Middle frontal gyrus (tissue), 1 donor: ENCODE measurements at regions not wholly inside any gene's neighbourhood (a gene's known extent, or its start where the extent isn't known, plus 50 kb on each side); places are given as distances from the start of the nearest gene placed in this dataset.
"Not testable (repeated sequence)": the region's sequence is repeated elsewhere in the genome, so short reads cannot be mapped to it uniquely, and the experiment has no call there.

Experiments
- DNase-seq: peaks from one replicate; pipeline ENCODE4 v3.0.0-alpha.2; 2015; ENCODE audit warnings: low spot score; ENCODE audit errors: extremely low spot score

- DNase-seq: no peak
Measured at GRCh38 chr9:73056245-73056644, 95.4 kb upstream of the ANXA1 start.

- DNase-seq: no peak
Measured at GRCh38 chr9:73054091-73054490, 97.6 kb upstream of the ANXA1 start.

- DNase-seq: no peak
Measured at GRCh38 chr9:73053543-73053942, 98.1 kb upstream of the ANXA1 start.

GRCh38 chr9:73050887-73051550, 98.2 kb upstream of the ALDH1A1 start:
- DNase-seq: no peak

GRCh38 chr9:73050065-73050816, 97.4 kb upstream of the ALDH1A1 start:
- no peak for DNase-seq

GRCh38 chr9:73049280-73049679, 96.4 kb upstream of the ALDH1A1 start:
- DNase-seq: no peak

GRCh38 chr9:73046769-73047168, 93.9 kb upstream of the ALDH1A1 start:
- no peak for DNase-seq

- DNase-seq: not testable (repeated sequence)
Measured at GRCh38 chr9:73044776-73045175, 91.9 kb upstream of the ALDH1A1 start.

- DNase-seq: no peak
Measured at GRCh38 chr9:73042155-73042554, 89.3 kb upstream of the ALDH1A1 start.

- peak; percentile 40 for DNase-seq
Measured at GRCh38 chr9:73039271-73040263, 86.7 kb upstream of the ALDH1A1 start.

GRCh38 chr9:73038613-73039012, 85.8 kb upstream of the ALDH1A1 start:
- DNase-seq: no peak

GRCh38 chr9:73038089-73038509, 85.2 kb upstream of the ALDH1A1 start:
- DNase-seq: no peak

- no peak for DNase-seq
Measured at GRCh38 chr9:73037613-73038012, 84.8 kb upstream of the ALDH1A1 start.

- no peak for DNase-seq
Measured at GRCh38 chr9:73034962-73035361, 82.1 kb upstream of the ALDH1A1 start.

GRCh38 chr9:73031350-73031749, 78.5 kb upstream of the ALDH1A1 start:
- no peak for DNase-seq

GRCh38 chr9:73030370-73031030, 77.6 kb upstream of the ALDH1A1 start:
- DNase-seq: no peak

GRCh38 chr9:73029346-73029745, 76.5 kb upstream of the ALDH1A1 start:
- DNase-seq: no peak

- DNase-seq: no peak
Measured at GRCh38 chr9:73026375-73026774, 73.5 kb upstream of the ALDH1A1 start.

- DNase-seq: no peak
Measured at GRCh38 chr9:73024601-73025034, 71.8 kb upstream of the ALDH1A1 start.

GRCh38 chr9:73023025-73023541, 70.2 kb upstream of the ALDH1A1 start:
- DNase-seq: no peak

- no peak for DNase-seq
Measured at GRCh38 chr9:73022353-73022752, 69.5 kb upstream of the ALDH1A1 start.
